GM23338 (cell line): ENCODE measurements at regions not wholly inside any gene's neighbourhood (a gene's known extent, or its start where the extent isn't known, plus 50 kb on each side); places are given as distances from the start of the nearest gene placed in this dataset.
A peak's percentile ranks its signal among the peaks of the same experiment; 100 is the strongest.

ENCODE experiments used
- ATAC-seq: fragments of 200-7000 bp; cut with Tn5 transposase; 3 replicates; pipeline ENCODE4 v1.9.1; 2020
- DNase-seq: peaks from one replicate; pipeline ENCODE4 v3.0.0-alpha.2; 2015; ENCODE audit warnings: low spot score
- H2AFZ ChIP-seq: fragments of 200-600 bp; sonication (generic); 2 replicates; pipeline ENCODE4 v1.8.0; 2016; ENCODE audit warnings: antibody characterized with exemption, mild to moderate bottlenecking, moderate library complexity
- H3F3A ChIP-seq: fragments of 200-600 bp; sonication (generic); replicated peaks from 2 replicates; pipeline ENCODE4 v1.8.0; 2017; ENCODE audit warnings: antibody characterized with exemption, mixed run types, low read depth
- H3K27ac ChIP-seq: fragments of 200-600 bp; sonication (generic); 2 replicates; pipeline ENCODE4 v1.6.1; 2016; ENCODE audit warnings: low read depth
- H3K27me3 ChIP-seq: fragments of 200-600 bp; sonication (generic); 2 replicates; pipeline ENCODE4 v1.8.0; 2016; ENCODE audit warnings: mild to moderate bottlenecking, mixed run types, moderate library complexity; ENCODE audit not compliant: insufficient read depth
- H3K36me3 ChIP-seq: fragments of 200-600 bp; sonication (generic); 2 replicates; pipeline ENCODE4 v1.8.0; 2016; ENCODE audit warnings: mild to moderate bottlenecking; ENCODE audit not compliant: insufficient read depth
- H3K4me1 ChIP-seq: fragments of 200-600 bp; sonication (generic); 2 replicates; pipeline ENCODE4 v1.8.0; 2016; ENCODE audit warnings: mild to moderate bottlenecking, moderate library complexity; ENCODE audit not compliant: insufficient read depth
- H3K4me2 ChIP-seq: fragments of 200-600 bp; sonication (generic); 2 replicates; pipeline ENCODE4 v1.7.1; 2017; ENCODE audit warnings: mixed run types
- H3K4me3 ChIP-seq: fragments of 200-600 bp; sonication (generic); 2 replicates; pipeline ENCODE4 v1.6.1; 2016; ENCODE audit warnings: mixed run types
- H3K79me2 ChIP-seq: fragments of 200-600 bp; sonication (generic); replicated peaks from 2 replicates; pipeline ENCODE4 v1.8.0; 2017; ENCODE audit warnings: mild to moderate bottlenecking; ENCODE audit not compliant: insufficient read depth
- H3K9me2 ChIP-seq: fragments of 200-600 bp; sonication (generic); 2 replicates; pipeline ENCODE4 v1.8.0; 2017; ENCODE audit not compliant: insufficient read depth
- H4K20me1 ChIP-seq: fragments of 200-600 bp; sonication (generic); replicated peaks from 2 replicates; pipeline ENCODE4 v1.8.0; 2017; ENCODE audit warnings: mild to moderate bottlenecking; ENCODE audit not compliant: insufficient read depth
- H3K27ac Mint-ChIP-seq: 2 replicates; pipeline ENCODE4 v1.8.0; 2020; ENCODE audit warnings: inconsistent platforms, mild to moderate bottlenecking, moderate library complexity, mixed read lengths
- H3K27me3 Mint-ChIP-seq: 3 replicates; pipeline ENCODE4 v1.8.0; 2022; ENCODE audit warnings: low read depth, mild to moderate bottlenecking, moderate library complexity, mixed read lengths, inconsistent platforms; ENCODE audit not compliant: insufficient read depth, poor library complexity
- H3K36me3 Mint-ChIP-seq: 3 replicates; pipeline ENCODE4 v1.8.0; 2021; ENCODE audit warnings: low read depth, mild to moderate bottlenecking, inconsistent platforms, moderate library complexity, mixed read lengths
- H3K4me1 Mint-ChIP-seq: 3 replicates; pipeline ENCODE4 v1.8.0; 2020; ENCODE audit warnings: mild to moderate bottlenecking, inconsistent platforms, mixed read lengths
- H3K4me3 Mint-ChIP-seq: 3 replicates; pipeline ENCODE4 v1.8.0; 2021; ENCODE audit warnings: moderate library complexity, mild to moderate bottlenecking, inconsistent platforms, mixed read lengths
- H3K9me3 Mint-ChIP-seq: 3 replicates; pipeline ENCODE4 v1.8.0; 2020; ENCODE audit warnings: moderate library complexity, mild to moderate bottlenecking, inconsistent platforms, mixed read lengths
- EZH2phosphoT487 ChIP-seq: fragments of 200-600 bp; sonication (generic); IDR thresholded peaks from one replicate; pipeline ENCODE4 v1.8.1; 2018; ENCODE audit warnings: antibody characterized with exemption; ENCODE audit not compliant: unreplicated experiment
- NANOG ChIP-seq: IDR thresholded peaks from 2 replicates; pipeline ENCODE4 v1.6.1; 2016; ENCODE audit warnings: antibody characterized with exemption, borderline replicate concordance
- POLR2AphosphoS5 ChIP-seq: IDR thresholded peaks from 2 replicates; pipeline ENCODE4 v1.6.1; 2016; ENCODE audit warnings: antibody characterized with exemption, low read depth
- STAT1 ChIP-seq: IDR thresholded peaks from one replicate; pipeline ENCODE4 v1.6.1; 2016; ENCODE audit warnings: antibody characterized with exemption; ENCODE audit not compliant: unreplicated experiment
- ZNF331 ChIP-seq: fragments of 250-450 bp; sonication (Bioruptor Pico); IDR thresholded peaks from 2 replicates; pipeline ENCODE4 v1.5.0; 2020; ENCODE audit warnings: low read depth, mild to moderate bottlenecking, moderate library complexity
- ZNF462 ChIP-seq: fragments of 250-450 bp; sonication (Bioruptor Pico); IDR thresholded peaks from 2 replicates; pipeline ENCODE4 v1.5.0; 2020; ENCODE audit warnings: mild to moderate bottlenecking, moderate library complexity
- TF ChIP-seq, protein P1 (sequence below): IDR thresholded peaks from 2 replicates; pipeline ENCODE4 v1.6.1; 2016; ENCODE audit warnings: antibody characterized with exemption
- TF ChIP-seq, protein P2 (sequence below): IDR thresholded peaks from one replicate; pipeline ENCODE4 v1.6.1; 2018; ENCODE audit warnings: antibody characterized with exemption; ENCODE audit not compliant: unreplicated experiment
- TF ChIP-seq, protein P3 (sequence below), 2 experiments: fragments of 200-600 bp in 1 of 2; sonication (generic) in 1 of 2; conservative IDR thresholded peaks; 2 replicates each; pipeline versions ENCODE4 v1.5.1 to v1.6.1; 2016 to 2017; ENCODE audit warnings: antibody characterized with exemption in 2 of 2, low read depth in 2 of 2, mild to moderate bottlenecking in 2 of 2, moderate library complexity in 1 of 2

DNA sequence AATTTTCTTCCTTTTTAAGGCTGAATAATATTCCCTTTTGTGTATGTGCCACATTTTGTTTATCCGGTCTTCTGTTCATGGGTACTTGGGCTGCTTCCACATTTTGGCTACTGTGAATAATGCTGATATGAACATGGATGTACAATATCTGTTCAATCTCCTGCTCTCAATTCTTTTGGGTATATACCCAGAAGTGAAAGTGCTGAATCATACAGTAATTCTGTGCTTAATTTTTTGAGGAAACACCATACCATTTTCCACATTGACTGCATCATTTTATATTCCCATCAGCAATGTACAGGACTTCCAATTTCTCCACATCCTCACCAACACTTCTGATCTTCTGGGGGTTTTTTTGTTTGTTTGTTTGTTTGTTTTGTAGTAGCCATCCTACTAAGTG is 135.0 kb upstream of the INHBA start (continued):
- TF ChIP-seq ZNF462 (CRISPR knock-in tag), result no peak
- TF ChIP-seq POLR2AphosphoS5, result no peak
- TF ChIP-seq, protein P1, sequence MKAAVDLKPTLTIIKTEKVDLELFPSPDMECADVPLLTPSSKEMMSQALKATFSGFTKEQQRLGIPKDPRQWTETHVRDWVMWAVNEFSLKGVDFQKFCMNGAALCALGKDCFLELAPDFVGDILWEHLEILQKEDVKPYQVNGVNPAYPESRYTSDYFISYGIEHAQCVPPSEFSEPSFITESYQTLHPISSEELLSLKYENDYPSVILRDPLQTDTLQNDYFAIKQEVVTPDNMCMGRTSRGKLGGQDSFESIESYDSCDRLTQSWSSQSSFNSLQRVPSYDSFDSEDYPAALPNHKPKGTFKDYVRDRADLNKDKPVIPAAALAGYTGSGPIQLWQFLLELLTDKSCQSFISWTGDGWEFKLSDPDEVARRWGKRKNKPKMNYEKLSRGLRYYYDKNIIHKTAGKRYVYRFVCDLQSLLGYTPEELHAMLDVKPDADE, result no peak

- Mint-ChIP-seq H3K9me3 (peaks cover 5% of the 10 kb centered on the region), H3K27me3 (peaks cover 3% of the 10 kb centered on the region), H3K27ac (no peak overlapping the region), H3K4me3 (no peak overlapping the region), H3K36me3 (peaks cover 4% of the 10 kb centered on the region; the same call in 2 of the 3 replicates), H3K4me1 (peaks cover 12% of the 10 kb centered on the region; the same call in 2 of the 3 replicates)
- H3K4me1 ChIP-seq, result 0 out of 2 replicates have a peak, but pooled peaks cover 5% of the 10 kb centered on the region
- no peaks in the 10 kb centered on the region for H3F3A ChIP-seq
- H3K79me2 ChIP-seq, result no peaks in the 10 kb centered on the region
- ATAC-seq (no peak), DNase-seq (no peak)
- H3K9me2 ChIP-seq, result no peaks in the 10 kb centered on the region
- no peak overlapping the region for H3K27ac ChIP-seq
- no peaks in the 10 kb centered on the region for H3K27me3 ChIP-seq
- no peaks in the 10 kb centered on the region for H4K20me1 ChIP-seq
- 0 out of 2 replicates have a peak overlapping the region, but pooled peaks have one; percentile 25 for H2AFZ ChIP-seq
- H3K4me3 ChIP-seq, result no peak overlapping the region
- H3K36me3 ChIP-seq, result no peaks in the 10 kb centered on the region
- no peak overlapping the region for H3K4me2 ChIP-seq
- no peak for TF ChIP-seq STAT1
- TF ChIP-seq EZH2phosphoT487, result no peak
- no peak for TF ChIP-seq ZNF331 (CRISPR knock-in tag)
- TF ChIP-seq NANOG, result no peak
- TF ChIP-seq, protein P2, sequence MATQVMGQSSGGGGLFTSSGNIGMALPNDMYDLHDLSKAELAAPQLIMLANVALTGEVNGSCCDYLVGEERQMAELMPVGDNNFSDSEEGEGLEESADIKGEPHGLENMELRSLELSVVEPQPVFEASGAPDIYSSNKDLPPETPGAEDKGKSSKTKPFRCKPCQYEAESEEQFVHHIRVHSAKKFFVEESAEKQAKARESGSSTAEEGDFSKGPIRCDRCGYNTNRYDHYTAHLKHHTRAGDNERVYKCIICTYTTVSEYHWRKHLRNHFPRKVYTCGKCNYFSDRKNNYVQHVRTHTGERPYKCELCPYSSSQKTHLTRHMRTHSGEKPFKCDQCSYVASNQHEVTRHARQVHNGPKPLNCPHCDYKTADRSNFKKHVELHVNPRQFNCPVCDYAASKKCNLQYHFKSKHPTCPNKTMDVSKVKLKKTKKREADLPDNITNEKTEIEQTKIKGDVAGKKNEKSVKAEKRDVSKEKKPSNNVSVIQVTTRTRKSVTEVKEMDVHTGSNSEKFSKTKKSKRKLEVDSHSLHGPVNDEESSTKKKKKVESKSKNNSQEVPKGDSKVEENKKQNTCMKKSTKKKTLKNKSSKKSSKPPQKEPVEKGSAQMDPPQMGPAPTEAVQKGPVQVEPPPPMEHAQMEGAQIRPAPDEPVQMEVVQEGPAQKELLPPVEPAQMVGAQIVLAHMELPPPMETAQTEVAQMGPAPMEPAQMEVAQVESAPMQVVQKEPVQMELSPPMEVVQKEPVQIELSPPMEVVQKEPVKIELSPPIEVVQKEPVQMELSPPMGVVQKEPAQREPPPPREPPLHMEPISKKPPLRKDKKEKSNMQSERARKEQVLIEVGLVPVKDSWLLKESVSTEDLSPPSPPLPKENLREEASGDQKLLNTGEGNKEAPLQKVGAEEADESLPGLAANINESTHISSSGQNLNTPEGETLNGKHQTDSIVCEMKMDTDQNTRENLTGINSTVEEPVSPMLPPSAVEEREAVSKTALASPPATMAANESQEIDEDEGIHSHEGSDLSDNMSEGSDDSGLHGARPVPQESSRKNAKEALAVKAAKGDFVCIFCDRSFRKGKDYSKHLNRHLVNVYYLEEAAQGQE, result no peak
- TF ChIP-seq, protein P1, result no peak
- TF ChIP-seq, protein P3, sequence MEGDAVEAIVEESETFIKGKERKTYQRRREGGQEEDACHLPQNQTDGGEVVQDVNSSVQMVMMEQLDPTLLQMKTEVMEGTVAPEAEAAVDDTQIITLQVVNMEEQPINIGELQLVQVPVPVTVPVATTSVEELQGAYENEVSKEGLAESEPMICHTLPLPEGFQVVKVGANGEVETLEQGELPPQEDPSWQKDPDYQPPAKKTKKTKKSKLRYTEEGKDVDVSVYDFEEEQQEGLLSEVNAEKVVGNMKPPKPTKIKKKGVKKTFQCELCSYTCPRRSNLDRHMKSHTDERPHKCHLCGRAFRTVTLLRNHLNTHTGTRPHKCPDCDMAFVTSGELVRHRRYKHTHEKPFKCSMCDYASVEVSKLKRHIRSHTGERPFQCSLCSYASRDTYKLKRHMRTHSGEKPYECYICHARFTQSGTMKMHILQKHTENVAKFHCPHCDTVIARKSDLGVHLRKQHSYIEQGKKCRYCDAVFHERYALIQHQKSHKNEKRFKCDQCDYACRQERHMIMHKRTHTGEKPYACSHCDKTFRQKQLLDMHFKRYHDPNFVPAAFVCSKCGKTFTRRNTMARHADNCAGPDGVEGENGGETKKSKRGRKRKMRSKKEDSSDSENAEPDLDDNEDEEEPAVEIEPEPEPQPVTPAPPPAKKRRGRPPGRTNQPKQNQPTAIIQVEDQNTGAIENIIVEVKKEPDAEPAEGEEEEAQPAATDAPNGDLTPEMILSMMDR (conservative IDR thresholded peaks at IDR 0.05; ENCODE audit: low read depth in 2 of 2), result no peak
Observed at GRCh38 chr7:41835976-41836530, 133.2 kb upstream of the INHBA start.
